GM12874 (cell line): ENCODE measurements at regions not wholly inside any gene's neighbourhood (a gene's known extent, or its start where the extent isn't known, plus 50 kb on each side); places are given as distances from the start of the nearest gene placed in this dataset.

ENCODE experiments used
- TF ChIP-seq, protein P1 (sequence below): IDR thresholded peaks from 2 replicates; pipeline ENCODE4 v1.5.1; 2011; ENCODE audit warnings: low read depth, mild to moderate bottlenecking, control low read depth, low read length, moderate library complexity; ENCODE audit not compliant: insufficient read depth

DNA sequence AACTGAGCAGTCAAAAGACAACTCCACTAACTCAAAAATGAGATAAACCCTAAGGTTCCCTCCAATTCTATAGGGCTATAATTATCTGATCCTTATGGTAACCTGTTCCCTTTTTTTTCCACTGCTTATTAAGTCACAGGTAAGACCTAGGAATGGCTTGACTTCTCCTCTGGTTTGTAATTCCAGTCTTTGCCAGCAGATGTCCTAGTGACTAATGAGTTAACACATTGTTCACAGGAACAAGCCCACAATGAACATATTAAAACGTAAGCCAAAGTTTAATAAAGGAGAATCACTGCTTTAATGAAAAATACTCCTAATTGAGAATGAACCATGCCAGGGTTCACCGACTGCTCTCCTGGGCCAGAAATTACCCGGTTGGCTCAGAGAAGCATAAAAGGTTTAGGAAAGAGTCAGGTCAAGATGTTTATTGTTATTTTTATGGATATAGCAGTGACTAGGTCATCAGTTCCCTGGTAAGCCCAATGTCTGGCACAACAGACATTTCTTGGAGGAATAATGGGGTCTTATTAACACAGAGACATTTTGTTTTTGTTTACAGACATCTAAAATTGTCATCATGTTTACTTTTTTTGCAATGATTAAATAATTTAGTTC, 120.1 kb downstream of the ELAPOR2 start:
- TF ChIP-seq, protein P1, sequence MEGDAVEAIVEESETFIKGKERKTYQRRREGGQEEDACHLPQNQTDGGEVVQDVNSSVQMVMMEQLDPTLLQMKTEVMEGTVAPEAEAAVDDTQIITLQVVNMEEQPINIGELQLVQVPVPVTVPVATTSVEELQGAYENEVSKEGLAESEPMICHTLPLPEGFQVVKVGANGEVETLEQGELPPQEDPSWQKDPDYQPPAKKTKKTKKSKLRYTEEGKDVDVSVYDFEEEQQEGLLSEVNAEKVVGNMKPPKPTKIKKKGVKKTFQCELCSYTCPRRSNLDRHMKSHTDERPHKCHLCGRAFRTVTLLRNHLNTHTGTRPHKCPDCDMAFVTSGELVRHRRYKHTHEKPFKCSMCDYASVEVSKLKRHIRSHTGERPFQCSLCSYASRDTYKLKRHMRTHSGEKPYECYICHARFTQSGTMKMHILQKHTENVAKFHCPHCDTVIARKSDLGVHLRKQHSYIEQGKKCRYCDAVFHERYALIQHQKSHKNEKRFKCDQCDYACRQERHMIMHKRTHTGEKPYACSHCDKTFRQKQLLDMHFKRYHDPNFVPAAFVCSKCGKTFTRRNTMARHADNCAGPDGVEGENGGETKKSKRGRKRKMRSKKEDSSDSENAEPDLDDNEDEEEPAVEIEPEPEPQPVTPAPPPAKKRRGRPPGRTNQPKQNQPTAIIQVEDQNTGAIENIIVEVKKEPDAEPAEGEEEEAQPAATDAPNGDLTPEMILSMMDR = peak; percentile 47; the same call in 1 of the 2 replicates

DNA sequence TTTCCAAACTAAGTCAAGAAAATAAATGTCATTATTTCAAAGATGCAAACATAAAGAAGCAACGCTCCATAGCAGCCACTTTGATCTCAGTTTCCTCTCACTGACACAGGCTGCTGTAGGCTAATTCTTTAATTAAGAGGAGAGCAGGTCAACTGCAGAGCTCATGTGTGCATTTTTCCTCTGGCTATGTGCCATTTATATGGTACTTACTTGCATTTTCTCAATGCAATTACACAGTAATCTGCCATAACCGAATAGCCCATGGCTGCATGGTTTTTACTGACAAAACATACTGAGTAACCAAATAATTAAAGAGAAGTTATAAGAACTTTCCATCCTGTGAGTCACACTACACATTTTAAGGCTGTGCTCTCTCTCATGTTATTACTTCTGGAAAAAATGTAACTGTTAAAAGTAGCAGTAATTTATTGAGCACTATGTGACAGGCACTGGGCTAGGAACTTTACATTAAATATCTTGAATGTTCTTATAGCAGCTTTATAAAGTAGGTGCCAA, 122.0 kb downstream of the ELAPOR2 start:
- TF ChIP-seq, protein P1 = no peak

- TF ChIP-seq, protein P1 = no peak
Measured at GRCh38 chr7:86933295-86933845, 126.1 kb downstream of the ELAPOR2 start.

DNA sequence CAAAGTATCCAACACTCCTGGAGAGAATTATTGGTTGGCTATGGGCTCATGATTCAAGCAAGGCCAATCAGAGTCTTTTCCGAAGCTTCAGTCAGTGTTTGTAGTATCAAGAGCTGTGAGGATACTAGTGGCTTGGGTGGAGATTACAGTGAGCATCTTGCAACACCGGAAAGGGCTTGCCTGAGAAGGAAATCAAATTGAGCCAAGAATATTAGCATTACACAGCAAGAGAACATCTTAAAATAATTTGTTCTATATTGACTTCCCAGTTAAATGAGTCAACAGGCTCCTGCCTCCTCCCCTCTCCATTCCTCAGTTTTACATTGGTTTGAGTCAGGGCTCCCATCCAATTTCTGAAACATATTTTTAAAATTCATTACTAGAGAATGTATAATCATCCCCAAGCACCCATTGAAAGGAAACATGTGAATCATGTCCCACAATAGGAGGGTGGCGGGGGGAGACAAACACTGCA, 127.4 kb downstream of the ELAPOR2 start:
- TF ChIP-seq, protein P1 = no peak

GRCh38 chr7:86931439-86931838, 128.0 kb downstream of the ELAPOR2 start:
- TF ChIP-seq, protein P1 = no peak

DNA sequence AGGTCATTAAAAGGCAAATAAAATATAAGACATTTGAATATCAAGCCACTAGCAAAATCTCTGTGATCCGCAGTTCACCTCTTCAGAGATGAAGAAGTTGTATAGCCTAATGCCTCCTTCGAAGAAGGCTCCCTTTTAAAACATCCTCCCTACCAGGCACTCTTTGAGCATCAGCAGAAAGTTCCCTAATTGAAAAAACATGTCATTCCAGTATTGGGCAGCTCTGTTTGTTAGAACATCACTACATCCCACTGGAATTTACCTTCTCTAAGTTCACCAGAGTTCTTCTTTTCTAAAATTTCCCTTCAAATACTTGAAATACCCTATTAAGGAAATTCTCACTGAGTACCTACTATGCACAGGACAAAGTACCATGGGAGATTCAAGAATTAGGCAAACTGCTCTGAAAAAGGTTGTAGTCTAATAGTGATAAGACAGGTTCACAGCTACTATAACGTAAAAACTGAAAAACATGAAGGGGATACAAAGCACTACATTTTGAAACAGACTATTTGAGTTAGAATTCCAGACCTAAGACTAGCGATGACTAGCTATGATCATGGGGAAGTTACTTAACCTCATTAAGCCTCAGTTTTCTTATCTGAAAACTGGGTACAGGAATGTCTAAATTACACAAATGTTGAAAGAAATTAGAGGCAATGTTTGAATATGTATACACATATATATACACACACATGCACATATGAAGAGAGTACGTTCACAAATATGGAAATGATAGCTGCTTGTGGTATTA, 128.7 kb downstream of the ELAPOR2 start:
- TF ChIP-seq, protein P1 = no peak
